NCI-H2107 treated with DMSO at 0.1 percent for 48 hours (cell line): ENCODE measurements at regions not wholly inside any gene's neighbourhood (a gene's known extent, or its start where the extent isn't known, plus 50 kb on each side); places are given as distances from the start of the nearest gene placed in this dataset.
A peak's percentile ranks its signal among the peaks of the same experiment; 100 is the strongest.
"Not testable (repeated sequence)": the region's sequence is repeated elsewhere in the genome, so short reads cannot be mapped to it uniquely, and the experiment has no call there.

Source experiments
- DNase-seq: peaks from one replicate; lab custom pipeline; 2025; ENCODE audit not compliant: unreplicated experiment; lab: John Stamatoyannopoulos, UW

GRCh38 chr9:36462245-36462644, 62.2 kb upstream of the RNF38 start:
- no peak for DNase-seq

GRCh38 chr9:36461323-36461722, 61.3 kb upstream of the RNF38 start:
- no peak for DNase-seq

GRCh38 chr9:36458430-36458915, 58.4 kb upstream of the RNF38 start:
- not testable (repeated sequence) for DNase-seq

- no peak for DNase-seq
Observed at GRCh38 chr9:36457836-36458429, 57.9 kb upstream of the RNF38 start.

GRCh38 chr9:36456480-36457065, 56.5 kb upstream of the RNF38 start:
- DNase-seq: no peak

GRCh38 chr9:36451949-36452348, 51.9 kb upstream of the RNF38 start:
- DNase-seq: no peak

- DNase-seq: peak; percentile 41
Observed at GRCh38 chr9:36450110-36450732, 50.2 kb upstream of the RNF38 start.
